Panc1 (cell line): ENCODE measurements at regions not wholly inside any gene's neighbourhood (a gene's known extent, or its start where the extent isn't known, plus 50 kb on each side); places are given as distances from the start of the nearest gene placed in this dataset.

Experiments used
- CTCF ChIP-seq: fragments of 450-650 bp; IDR thresholded peaks from 2 replicates; pipeline ENCODE4 v1.5.1; 2017; ENCODE audit warnings: mild to moderate bottlenecking
- POLR2AphosphoS5 ChIP-seq: IDR thresholded peaks from 2 replicates; pipeline ENCODE4 v1.6.1; 2012; ENCODE audit warnings: mild to moderate bottlenecking, low read depth, low read length, moderate library complexity
- REST ChIP-seq, 2 experiments: IDR thresholded peaks; 2 replicates each; pipeline ENCODE4 v1.6.1; 2011 to 2012; ENCODE audit warnings: low read depth in 2 of 2, control low read depth in 1 of 2, low read length in 1 of 2, mild to moderate bottlenecking in 1 of 2, moderate library complexity in 1 of 2; ENCODE audit not compliant: insufficient read depth in 1 of 2
- SIN3A ChIP-seq: IDR thresholded peaks from 2 replicates; pipeline ENCODE4 v1.6.1; 2012; ENCODE audit warnings: low read depth, mild to moderate bottlenecking, low read length, moderate library complexity, borderline replicate concordance; ENCODE audit not compliant: insufficient read depth

GRCh38 chr4:129565214-129565613 lies 469.3 kb downstream of the C4orf33 start:
- TF ChIP-seq REST (IDR thresholded peaks at IDR 0.05; ENCODE audit: insufficient read depth in 1 of 2, low read depth in 2 of 2, low read length in 1 of 2) (no peak), CTCF (no peak), SIN3A (no peak), POLR2AphosphoS5 (no peak)
